ENCODE measurements at regions not wholly inside any gene's neighbourhood (a gene's known extent, or its start where the extent isn't known, plus 50 kb on each side); places are given as distances from the start of the nearest gene placed in this dataset.

DNA sequence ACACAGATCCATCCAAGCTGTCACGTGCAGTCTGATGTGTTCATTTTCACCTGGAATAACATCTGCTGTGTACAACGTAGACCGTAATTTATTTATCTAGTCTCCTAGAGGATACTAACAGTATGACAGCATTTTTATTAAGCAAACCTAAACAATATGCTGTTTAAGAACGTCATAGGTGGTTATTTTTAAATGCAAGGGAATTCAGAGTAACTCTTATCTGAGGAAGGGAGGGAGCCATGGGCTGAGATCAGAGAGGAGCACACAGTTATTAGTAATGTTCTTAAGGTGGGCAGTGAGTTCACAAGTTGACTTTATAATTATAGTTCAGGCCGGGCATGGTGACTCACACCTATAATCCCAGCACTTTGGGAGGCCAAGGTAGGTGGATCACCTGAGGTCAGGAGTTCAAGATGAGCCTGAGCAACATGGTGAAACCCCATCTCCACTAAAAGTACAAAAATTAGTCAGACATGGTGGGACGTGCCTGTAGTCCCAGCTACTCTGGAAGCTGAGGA is 193.6 kb downstream of the UACA start:
- no peak overlapping the region for H3K27ac ChIP-seq (replicated peaks)
- TF ChIP-seq POLR2AphosphoS5 (IDR thresholded peaks at IDR 0.05; ENCODE audit: low read depth) (no peak), SPI1 (IDR thresholded peaks at IDR 0.05; ENCODE audit: borderline replicate concordance, low read depth) (no peak), GABPA (IDR thresholded peaks at IDR 0.05; ENCODE audit: low read depth) (no peak)
- TF ChIP-seq, protein P1, sequence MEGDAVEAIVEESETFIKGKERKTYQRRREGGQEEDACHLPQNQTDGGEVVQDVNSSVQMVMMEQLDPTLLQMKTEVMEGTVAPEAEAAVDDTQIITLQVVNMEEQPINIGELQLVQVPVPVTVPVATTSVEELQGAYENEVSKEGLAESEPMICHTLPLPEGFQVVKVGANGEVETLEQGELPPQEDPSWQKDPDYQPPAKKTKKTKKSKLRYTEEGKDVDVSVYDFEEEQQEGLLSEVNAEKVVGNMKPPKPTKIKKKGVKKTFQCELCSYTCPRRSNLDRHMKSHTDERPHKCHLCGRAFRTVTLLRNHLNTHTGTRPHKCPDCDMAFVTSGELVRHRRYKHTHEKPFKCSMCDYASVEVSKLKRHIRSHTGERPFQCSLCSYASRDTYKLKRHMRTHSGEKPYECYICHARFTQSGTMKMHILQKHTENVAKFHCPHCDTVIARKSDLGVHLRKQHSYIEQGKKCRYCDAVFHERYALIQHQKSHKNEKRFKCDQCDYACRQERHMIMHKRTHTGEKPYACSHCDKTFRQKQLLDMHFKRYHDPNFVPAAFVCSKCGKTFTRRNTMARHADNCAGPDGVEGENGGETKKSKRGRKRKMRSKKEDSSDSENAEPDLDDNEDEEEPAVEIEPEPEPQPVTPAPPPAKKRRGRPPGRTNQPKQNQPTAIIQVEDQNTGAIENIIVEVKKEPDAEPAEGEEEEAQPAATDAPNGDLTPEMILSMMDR (IDR thresholded peaks at IDR 0.05; ENCODE audit: insufficient read depth, low read length): no peak
- TF ChIP-seq, protein P2, sequence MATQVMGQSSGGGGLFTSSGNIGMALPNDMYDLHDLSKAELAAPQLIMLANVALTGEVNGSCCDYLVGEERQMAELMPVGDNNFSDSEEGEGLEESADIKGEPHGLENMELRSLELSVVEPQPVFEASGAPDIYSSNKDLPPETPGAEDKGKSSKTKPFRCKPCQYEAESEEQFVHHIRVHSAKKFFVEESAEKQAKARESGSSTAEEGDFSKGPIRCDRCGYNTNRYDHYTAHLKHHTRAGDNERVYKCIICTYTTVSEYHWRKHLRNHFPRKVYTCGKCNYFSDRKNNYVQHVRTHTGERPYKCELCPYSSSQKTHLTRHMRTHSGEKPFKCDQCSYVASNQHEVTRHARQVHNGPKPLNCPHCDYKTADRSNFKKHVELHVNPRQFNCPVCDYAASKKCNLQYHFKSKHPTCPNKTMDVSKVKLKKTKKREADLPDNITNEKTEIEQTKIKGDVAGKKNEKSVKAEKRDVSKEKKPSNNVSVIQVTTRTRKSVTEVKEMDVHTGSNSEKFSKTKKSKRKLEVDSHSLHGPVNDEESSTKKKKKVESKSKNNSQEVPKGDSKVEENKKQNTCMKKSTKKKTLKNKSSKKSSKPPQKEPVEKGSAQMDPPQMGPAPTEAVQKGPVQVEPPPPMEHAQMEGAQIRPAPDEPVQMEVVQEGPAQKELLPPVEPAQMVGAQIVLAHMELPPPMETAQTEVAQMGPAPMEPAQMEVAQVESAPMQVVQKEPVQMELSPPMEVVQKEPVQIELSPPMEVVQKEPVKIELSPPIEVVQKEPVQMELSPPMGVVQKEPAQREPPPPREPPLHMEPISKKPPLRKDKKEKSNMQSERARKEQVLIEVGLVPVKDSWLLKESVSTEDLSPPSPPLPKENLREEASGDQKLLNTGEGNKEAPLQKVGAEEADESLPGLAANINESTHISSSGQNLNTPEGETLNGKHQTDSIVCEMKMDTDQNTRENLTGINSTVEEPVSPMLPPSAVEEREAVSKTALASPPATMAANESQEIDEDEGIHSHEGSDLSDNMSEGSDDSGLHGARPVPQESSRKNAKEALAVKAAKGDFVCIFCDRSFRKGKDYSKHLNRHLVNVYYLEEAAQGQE (IDR thresholded peaks at IDR 0.05; ENCODE audit: insufficient replicate concordance, low read depth): no peak
- H3K4me3 ChIP-seq (replicated peaks; ENCODE audit: insufficient read depth, low read length): no peak overlapping the region
- H3K27me3 ChIP-seq (ENCODE audit: insufficient read depth, poor library complexity, severe bottlenecking): no peaks in the 10 kb centered on the region
- no peak for DNase-seq (ENCODE audit: low read depth in 1 of 2, low spot score in 1 of 2)

DNA sequence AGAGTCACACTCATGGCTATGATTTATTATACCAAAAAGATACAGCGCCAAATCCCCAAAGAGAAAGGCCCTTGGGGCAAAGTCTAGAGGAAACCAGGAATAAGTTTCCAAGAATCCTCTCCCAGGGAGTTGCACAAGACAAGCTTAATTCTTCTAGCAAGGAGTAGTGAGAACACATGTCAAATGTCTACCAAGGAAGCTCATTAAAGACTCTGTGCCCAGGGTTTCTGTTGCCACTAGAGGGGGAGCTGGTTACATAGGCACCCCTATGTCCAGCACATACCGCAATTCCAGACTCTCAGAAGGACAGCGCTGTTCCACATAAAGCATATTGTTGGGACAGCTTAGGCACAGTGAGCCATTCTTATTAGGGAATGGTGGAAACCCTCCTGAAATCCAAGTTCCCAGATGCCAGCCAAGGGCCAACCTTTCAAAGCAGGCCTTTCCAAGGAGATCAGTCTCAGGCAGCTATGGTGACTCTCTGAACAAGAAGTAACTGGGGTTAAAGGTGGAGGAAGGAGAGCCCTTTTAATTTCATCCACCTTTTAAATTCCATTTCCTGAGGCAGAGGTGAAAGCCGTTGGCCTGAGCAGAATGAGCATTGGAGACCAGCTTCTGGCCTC is 194.2 kb downstream of the UACA start:
- Histone ChIP-seq H3K27me3 (ENCODE audit: insufficient read depth, poor library complexity, severe bottlenecking) (no peaks in the 10 kb centered on the region), H3K27ac (replicated peaks) (no peak overlapping the region), H3K4me3 (replicated peaks; ENCODE audit: insufficient read depth, low read length) (no peak overlapping the region)
- TF ChIP-seq, protein P1 (IDR thresholded peaks at IDR 0.05; ENCODE audit: insufficient read depth, low read length): no peak
- no peak for TF ChIP-seq SPI1 (IDR thresholded peaks at IDR 0.05; ENCODE audit: borderline replicate concordance, low read depth)
- no peak for TF ChIP-seq POLR2AphosphoS5 (IDR thresholded peaks at IDR 0.05; ENCODE audit: low read depth)
- TF ChIP-seq, protein P2 (IDR thresholded peaks at IDR 0.05; ENCODE audit: insufficient replicate concordance, low read depth): no peak
- TF ChIP-seq GABPA (IDR thresholded peaks at IDR 0.05; ENCODE audit: low read depth): no peak
- DNase-seq (ENCODE audit: low read depth in 1 of 2, low spot score in 1 of 2): peak in 1 of 2 experiments; percentile 59

DNA sequence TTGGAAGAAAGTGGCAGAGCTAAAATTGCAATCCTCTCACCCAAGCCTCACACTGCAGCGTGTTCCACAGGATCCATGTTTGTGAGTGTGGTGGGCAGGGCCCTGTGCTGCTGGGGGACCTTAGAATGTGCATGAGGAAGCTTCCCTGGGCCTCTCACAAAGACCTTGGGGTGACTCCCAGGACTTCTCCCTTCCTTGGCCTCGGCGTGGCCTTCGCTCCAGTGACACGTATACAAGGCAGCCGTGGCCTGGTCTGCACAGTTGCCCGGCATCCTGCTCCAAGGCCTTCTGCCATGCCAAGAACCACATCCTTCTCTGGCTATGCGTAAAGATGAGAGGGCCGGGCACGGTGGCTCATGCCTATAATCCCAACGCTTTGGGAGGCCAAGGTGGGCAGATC is 196.4 kb downstream of the UACA start:
- Histone ChIP-seq H3K4me3 (replicated peaks; ENCODE audit: insufficient read depth, low read length) (no peak overlapping the region), H3K27ac (replicated peaks) (no peak overlapping the region), H3K27me3 (ENCODE audit: insufficient read depth, poor library complexity, severe bottlenecking) (no peaks in the 10 kb centered on the region)
- no peak for DNase-seq (ENCODE audit: low read depth in 1 of 2, low spot score in 1 of 2)
- TF ChIP-seq, protein P2 (IDR thresholded peaks at IDR 0.05; ENCODE audit: insufficient replicate concordance, low read depth): no peak
- TF ChIP-seq POLR2AphosphoS5 (IDR thresholded peaks at IDR 0.05; ENCODE audit: low read depth) (no peak), SPI1 (IDR thresholded peaks at IDR 0.05; ENCODE audit: borderline replicate concordance, low read depth) (no peak), GABPA (IDR thresholded peaks at IDR 0.05; ENCODE audit: low read depth) (no peak)
- TF ChIP-seq, protein P1 (IDR thresholded peaks at IDR 0.05; ENCODE audit: insufficient read depth, low read length): no peak
